SK-MEL-5 (cell line): ENCODE measurements at regions not wholly inside any gene's neighbourhood (a gene's known extent, or its start where the extent isn't known, plus 50 kb on each side); places are given as distances from the start of the nearest gene placed in this dataset.
"Not testable (repeated sequence)": the region's sequence is repeated elsewhere in the genome, so short reads cannot be mapped to it uniquely, and the experiment has no call there.

Experiments used
- DNase-seq: peaks from one replicate; pipeline ENCODE4 v3.0.0-alpha.2; 2016; ENCODE audit warnings: low read depth, low spot score
- in situ Hi-C: cut with HindIII; loops from 2 replicates; pipeline ENCODE4 v1.10.0; 2016; ENCODE audit warnings: low sequenced_read_pairs, high pct_unique_total_duplicates, low pct_unique_long_range_greater_than_20kb
- small RNA-seq, 2 experiments: library from RNA; depleted of rRNA; stranded (forward); fragments of <200 nt; gene quantifications; one replicate each; pipeline ENCODE3, GENCODE V24; 2014

DNA sequence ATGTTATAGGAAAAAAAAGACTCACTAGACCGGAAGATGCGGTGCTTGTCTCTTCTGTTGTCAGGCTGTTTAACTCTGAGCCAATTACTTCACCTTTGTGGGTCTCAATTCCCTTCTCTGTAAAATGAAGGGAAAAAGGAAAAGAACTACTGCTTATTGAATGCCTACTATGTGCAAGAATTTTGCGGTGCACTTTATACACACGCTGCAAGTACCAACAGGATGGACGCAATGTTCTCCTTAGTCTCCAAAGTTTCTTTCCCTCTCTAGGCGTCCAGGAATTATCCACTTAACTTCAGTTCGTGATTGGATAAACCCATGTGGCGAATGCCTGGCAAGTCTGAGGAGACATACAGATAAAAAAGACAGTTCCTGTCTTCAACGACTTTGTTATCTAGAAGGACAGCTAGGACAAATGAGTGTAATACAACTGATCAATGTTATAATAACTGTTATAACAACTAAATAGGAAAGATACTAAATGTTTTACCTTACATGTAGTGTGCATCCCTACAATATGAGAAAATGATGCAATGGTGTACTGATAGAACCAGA lies 69.0 kb upstream of the JARID2 start:
- no peak for DNase-seq
- in situ Hi-C loops, result no loop called here

- in situ Hi-C loops, result no loop called here
- no peak for DNase-seq
Measured at GRCh38 chr6:15183979-15184378, 61.9 kb upstream of the JARID2 start.

DNA sequence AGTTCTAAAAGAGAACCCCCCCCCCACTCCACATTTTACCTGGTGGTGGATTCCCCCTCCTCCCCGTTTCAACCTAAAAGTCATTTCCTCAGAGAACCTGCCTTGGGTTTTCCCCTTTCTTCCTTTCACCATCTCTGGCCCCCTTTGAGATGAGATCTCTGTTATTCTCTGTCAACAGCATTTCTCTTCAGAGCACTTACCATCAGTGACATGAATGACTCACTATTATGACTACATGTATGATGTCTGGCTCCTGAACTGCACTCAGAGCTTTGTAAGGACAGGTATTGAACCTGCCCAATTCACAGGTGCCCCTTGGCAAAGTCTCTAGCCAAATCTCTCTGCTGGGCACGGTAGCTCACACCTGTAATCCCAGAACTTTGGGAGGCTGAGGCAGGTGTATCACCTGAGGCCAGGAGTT lies 61.4 kb upstream of the JARID2 start:
- in situ Hi-C loops, result no loop called here
- DNase-seq, result no peak

GRCh38 chr6:15185111-15185510 lies 60.8 kb upstream of the JARID2 start:
- DNase-seq, in situ Hi-C loops: not testable (repeated sequence)

GRCh38 chr6:15193451-15193850 lies 52.4 kb upstream of the JARID2 start:
- DNase-seq, in situ Hi-C loops: not testable (repeated sequence)

GRCh38 chr6:15194453-15194852 lies 51.4 kb upstream of the JARID2 start:
- DNase-seq, result no peak
- in situ Hi-C loops, result no loop called here

Small RNA genes lying in the stretch of these regions (small RNA-seq; reads per million reads assigned to genes)
- gene RN7SL332P (0 reads per million in 2 experiments), gene RNU6-793P (0 reads per million in 2 experiments)
